Lung (tissue), 11 donors: ENCODE measurements at regions not wholly inside any gene's neighbourhood (a gene's known extent, or its start where the extent isn't known, plus 50 kb on each side); places are given as distances from the start of the nearest gene placed in this dataset.

Source experiments
- ATAC-seq: fragments of 200-7000 bp; cut with Tn5 transposase; one replicate; pipeline ENCODE4 v1.9.1; 2020; ENCODE audit warnings: moderate number of reproducible peaks; ENCODE audit not compliant: insufficient read depth, low FRiP score
- DNase-seq, 3 donors: peaks; one replicate each; pipeline ENCODE4 v3.0.0-alpha.2; 2013 to 2017
- H3K27ac ChIP-seq, 2 donors: one replicate each; pipeline ENCODE4 v1.5.1; 2013; ENCODE audit warnings: mild to moderate bottlenecking in 2 of 2, moderate library complexity in 2 of 2, control low read depth in 1 of 2, inconsistent platforms in 1 of 2, low read depth in 1 of 2, low read length in 1 of 2
- H3K27me3 ChIP-seq, 3 donors: one replicate each; pipeline ENCODE4 v1.5.1; 2013; ENCODE audit warnings: low read length in 2 of 3; ENCODE audit not compliant: control insufficient read depth in 3 of 3, insufficient read depth in 3 of 3
- H3K36me3 ChIP-seq, 4 donors: one replicate each; pipeline ENCODE4 v1.5.1; 2013; ENCODE audit warnings: low read length in 4 of 4, mild to moderate bottlenecking in 1 of 4, moderate library complexity in 1 of 4; ENCODE audit not compliant: control insufficient read depth in 4 of 4, insufficient read depth in 4 of 4
- H3K4me1 ChIP-seq, 5 donors: one replicate each; pipeline ENCODE4 v1.5.1; 2013; ENCODE audit warnings: low read length in 5 of 5, mild to moderate bottlenecking in 2 of 5, moderate library complexity in 1 of 5; ENCODE audit not compliant: control insufficient read depth in 5 of 5, insufficient read depth in 5 of 5
- H3K4me3 ChIP-seq: one replicate; pipeline ENCODE4 v1.5.1; 2013; ENCODE audit warnings: mild to moderate bottlenecking, control low read depth, moderate library complexity
- H3K9ac ChIP-seq, 2 donors: one replicate each; pipeline ENCODE4 v1.5.1; 2013; ENCODE audit warnings: low read length in 2 of 2, control low read depth in 1 of 2; ENCODE audit not compliant: insufficient read depth in 1 of 2
- H3K9me3 ChIP-seq, 4 donors: one replicate each; pipeline ENCODE4 v1.5.1; 2013; ENCODE audit warnings: low read length in 3 of 4, mild to moderate bottlenecking in 1 of 4, moderate library complexity in 1 of 4; ENCODE audit not compliant: control insufficient read depth in 4 of 4, insufficient read depth in 3 of 4
- CTCF ChIP-seq: IDR thresholded peaks from 2 replicates; pipeline ENCODE4 v1.5.1; 2012; ENCODE audit warnings: mild to moderate bottlenecking; ENCODE audit errors: control extremely low read depth, extremely low read depth
- WGBS, 2 donors: extraction: QIAGEN DNeasy Blood & Tissue Kit; methylation state at CpG; one replicate each; pipeline ENCODE4 v1.1.7; 2013; 5-methylcytosine and 5-hydroxymethylcytosine counted together
- donor health status: control.
- donor health status: control.
- donor health status: Bipolar disorder and iron deficiency.
- donor health status: healthy.
- donor health status: DM: yes; HTN: yes; CAD: no.

- ATAC-seq: no peak
Observed at GRCh38 chr7:38060637-38061036, 117.4 kb upstream of the STARD3NL start.

GRCh38 chr7:38066391-38066790, 111.7 kb upstream of the STARD3NL start:
- TF ChIP-seq CTCF: no peak
- Histone ChIP-seq H3K27me3 (no peaks in the 10 kb centered on the region), H3K9me3 (no peaks in the 10 kb centered on the region), H3K36me3 (no peaks in the 10 kb centered on the region), H3K4me1 (no peaks in the 10 kb centered on the region), H3K4me3 (no peak overlapping the region), H3K27ac (no peak overlapping the region), H3K9ac (no peak overlapping the region)
- ATAC-seq (no peak), DNase-seq (peak in 1 of 3 donors; percentile 44)
- 67 to 89% methylated on average over 5 of the region's 5 CpGs for WGBS, 2 donors

More at GRCh38 chr7:38060637-38061036, 117.4 kb upstream of the STARD3NL start:
- Histone ChIP-seq H3K9me3 (no peaks in the 10 kb centered on the region), H3K9ac (no peak overlapping the region), H3K36me3 (no peaks in the 10 kb centered on the region), H3K4me1 (no peaks in the 10 kb centered on the region), H3K27ac (no peak overlapping the region), H3K27me3 (no peaks in the 10 kb centered on the region), H3K4me3 (no peak overlapping the region)
- DNase-seq: no peak
- 78 to 88% methylated on average over 1 of the region's 1 CpG for WGBS, 2 donors
- TF ChIP-seq CTCF: no peak

- DNase-seq (no peak), ATAC-seq (no peak)
- no peaks in the 10 kb centered on the region for H3K27me3 ChIP-seq
- H3K9ac ChIP-seq: no peak overlapping the region
- no peak for TF ChIP-seq CTCF
- whole genome bisulfite sequencing, 2 donors: 87 to 95% methylated on average over 2 of the region's 2 CpGs
- H3K36me3 ChIP-seq: no peaks in the 10 kb centered on the region
- H3K27ac ChIP-seq: no peak overlapping the region
- no peaks in the 10 kb centered on the region for H3K4me1 ChIP-seq
- no peak overlapping the region for H3K4me3 ChIP-seq
- no peaks in the 10 kb centered on the region for H3K9me3 ChIP-seq
Observed at GRCh38 chr7:38068461-38068860, 109.6 kb upstream of the STARD3NL start.

- DNase-seq: no peak
- no peak overlapping the region for H3K4me3 ChIP-seq
- no peak overlapping the region for H3K27ac ChIP-seq
- WGBS, 2 donors: 82 to 89% methylated on average over 6 of the region's 6 CpGs
- no peaks in the 10 kb centered on the region for H3K27me3 ChIP-seq
- H3K9me3 ChIP-seq: no peaks in the 10 kb centered on the region
- no peak for ATAC-seq
- H3K4me1 ChIP-seq: no peaks in the 10 kb centered on the region
- TF ChIP-seq CTCF: no peak
- H3K36me3 ChIP-seq: no peaks in the 10 kb centered on the region
- no peak overlapping the region for H3K9ac ChIP-seq
Observed at GRCh38 chr7:38069052-38069451, 109.0 kb upstream of the STARD3NL start.
